ENCODE measurements at regions not wholly inside any gene's neighbourhood (a gene's known extent, or its start where the extent isn't known, plus 50 kb on each side); places are given as distances from the start of the nearest gene placed in this dataset.

GRCh38 chr10:78752221-78752620 lies 316.5 kb upstream of the ZMIZ1 start:
- no peak for DNase-seq

GRCh38 chr10:78752708-78753107 lies 316.1 kb upstream of the ZMIZ1 start:
- DNase-seq = no peak

- DNase-seq = no peak
Observed at GRCh38 chr10:78754269-78755062, 314.3 kb upstream of the ZMIZ1 start.

GRCh38 chr10:78755063-78755701 lies 313.6 kb upstream of the ZMIZ1 start:
- DNase-seq = no peak

- DNase-seq = no peak
Observed at GRCh38 chr10:78755877-78756455, 312.8 kb upstream of the ZMIZ1 start.

GRCh38 chr10:78756604-78757343 lies 312.0 kb upstream of the ZMIZ1 start:
- no peak for DNase-seq

- DNase-seq = no peak
Observed at GRCh38 chr10:78757344-78757925, 311.3 kb upstream of the ZMIZ1 start.

GRCh38 chr10:78758176-78758575 lies 310.6 kb upstream of the ZMIZ1 start:
- no peak for DNase-seq

GRCh38 chr10:78759456-78760120 lies 309.2 kb upstream of the ZMIZ1 start:
- no peak for DNase-seq

- no peak for DNase-seq
Observed at GRCh38 chr10:78760463-78761310, 308.1 kb upstream of the ZMIZ1 start.

- no peak for DNase-seq
Observed at GRCh38 chr10:78761311-78761781, 307.4 kb upstream of the ZMIZ1 start.

- DNase-seq = no peak
Observed at GRCh38 chr10:78762086-78762630, 306.6 kb upstream of the ZMIZ1 start.

- no peak for DNase-seq
Observed at GRCh38 chr10:78763234-78763633, 305.5 kb upstream of the ZMIZ1 start.

- no peak for DNase-seq
Observed at GRCh38 chr10:78763651-78764395, 304.9 kb upstream of the ZMIZ1 start.

GRCh38 chr10:78764436-78764835 lies 304.3 kb upstream of the ZMIZ1 start:
- no peak for DNase-seq

- DNase-seq = no peak
Observed at GRCh38 chr10:78764846-78765430, 303.8 kb upstream of the ZMIZ1 start.

GRCh38 chr10:78765726-78766335 lies 302.9 kb upstream of the ZMIZ1 start:
- DNase-seq = no peak

GRCh38 chr10:78766603-78767002 lies 302.2 kb upstream of the ZMIZ1 start:
- no peak for DNase-seq

GRCh38 chr10:78768041-78768835 lies 300.5 kb upstream of the ZMIZ1 start:
- DNase-seq = no peak
